ENCODE measurements at regions not wholly inside any gene's neighbourhood (a gene's known extent, or its start where the extent isn't known, plus 50 kb on each side); places are given as distances from the start of the nearest gene placed in this dataset.

GRCh38 chr11:15750535-15751308 is 605.6 kb downstream of the SOX6 start:
- Histone ChIP-seq H3K27ac (no peak overlapping the region), H3K27me3 (no peaks in the 10 kb centered on the region), H3K36me3 (no peaks in the 10 kb centered on the region), H3K4me3 (no peak overlapping the region), H3K4me1 (no peaks in the 10 kb centered on the region), H3K9me3 (no peaks in the 10 kb centered on the region)
- intact Hi-C loops (cut with DNase I): no loop called here
- WGBS (ENCODE audit: insufficient coverage, low coverage, low lambda C conversion rate, missing lambda C conversion rate): 72% methylated on average over 7 of the region's 11 CpGs
- DNase-seq (no peak), ATAC-seq (no peak)
- TF ChIP-seq POLR2A (IDR thresholded peaks at IDR 0.05): no peak
- TF ChIP-seq, protein P1, sequence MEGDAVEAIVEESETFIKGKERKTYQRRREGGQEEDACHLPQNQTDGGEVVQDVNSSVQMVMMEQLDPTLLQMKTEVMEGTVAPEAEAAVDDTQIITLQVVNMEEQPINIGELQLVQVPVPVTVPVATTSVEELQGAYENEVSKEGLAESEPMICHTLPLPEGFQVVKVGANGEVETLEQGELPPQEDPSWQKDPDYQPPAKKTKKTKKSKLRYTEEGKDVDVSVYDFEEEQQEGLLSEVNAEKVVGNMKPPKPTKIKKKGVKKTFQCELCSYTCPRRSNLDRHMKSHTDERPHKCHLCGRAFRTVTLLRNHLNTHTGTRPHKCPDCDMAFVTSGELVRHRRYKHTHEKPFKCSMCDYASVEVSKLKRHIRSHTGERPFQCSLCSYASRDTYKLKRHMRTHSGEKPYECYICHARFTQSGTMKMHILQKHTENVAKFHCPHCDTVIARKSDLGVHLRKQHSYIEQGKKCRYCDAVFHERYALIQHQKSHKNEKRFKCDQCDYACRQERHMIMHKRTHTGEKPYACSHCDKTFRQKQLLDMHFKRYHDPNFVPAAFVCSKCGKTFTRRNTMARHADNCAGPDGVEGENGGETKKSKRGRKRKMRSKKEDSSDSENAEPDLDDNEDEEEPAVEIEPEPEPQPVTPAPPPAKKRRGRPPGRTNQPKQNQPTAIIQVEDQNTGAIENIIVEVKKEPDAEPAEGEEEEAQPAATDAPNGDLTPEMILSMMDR (IDR thresholded peaks at IDR 0.05): no peak

GRCh38 chr11:15754221-15754620 is 602.1 kb downstream of the SOX6 start:
- H3K27me3 ChIP-seq: no peaks in the 10 kb centered on the region
- intact Hi-C loops (cut with DNase I): no loop called here
- WGBS (ENCODE audit: insufficient coverage, low coverage, low lambda C conversion rate, missing lambda C conversion rate): 32% methylated on average over 1 of the region's 1 CpG
- DNase-seq (no peak), ATAC-seq (no peak)
- TF ChIP-seq POLR2A (IDR thresholded peaks at IDR 0.05): no peak
- TF ChIP-seq, protein P1 (IDR thresholded peaks at IDR 0.05): no peak
- H3K4me3 ChIP-seq: no peak overlapping the region
- H3K9me3 ChIP-seq: no peaks in the 10 kb centered on the region
- H3K27ac ChIP-seq: no peak overlapping the region
- no peaks in the 10 kb centered on the region for H3K36me3 ChIP-seq
- H3K4me1 ChIP-seq: no peaks in the 10 kb centered on the region

DNA sequence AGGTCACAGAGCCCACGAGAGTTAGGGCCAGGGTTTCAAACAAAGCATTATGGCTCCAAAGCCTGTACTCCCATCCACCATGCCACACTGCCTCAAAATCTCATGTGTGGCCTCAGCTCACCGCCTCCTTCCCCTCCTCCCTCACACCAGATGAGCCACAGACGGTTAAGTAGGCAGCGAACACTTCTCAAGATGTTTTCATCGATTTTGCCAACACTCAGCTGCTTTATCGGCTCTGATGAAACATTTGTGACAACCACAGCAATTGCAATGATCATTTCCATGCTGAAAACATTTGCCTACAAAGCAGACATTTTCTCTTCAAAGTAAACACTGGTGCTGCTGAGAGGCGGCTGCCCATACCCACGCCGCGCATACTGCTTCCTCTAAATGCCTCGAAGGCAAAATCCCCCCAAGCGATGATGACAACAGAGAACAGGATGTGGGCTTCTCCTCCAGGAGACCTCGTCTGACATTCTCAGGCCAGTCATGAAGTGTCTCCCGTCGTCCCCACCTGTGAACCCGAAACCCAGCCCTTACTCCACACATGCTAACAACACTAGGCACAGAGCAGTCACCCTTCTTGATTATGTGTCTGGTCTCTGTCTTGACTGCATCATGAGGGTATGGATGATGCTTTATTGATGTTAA is 599.2 kb downstream of the SOX6 start:
- Histone ChIP-seq H3K27me3 (no peaks in the 10 kb centered on the region), H3K27ac (no peak overlapping the region), H3K36me3 (no peaks in the 10 kb centered on the region), H3K4me1 (no peaks in the 10 kb centered on the region), H3K9me3 (no peaks in the 10 kb centered on the region), H3K4me3 (no peak overlapping the region)
- no peak for TF ChIP-seq POLR2A (IDR thresholded peaks at IDR 0.05)
- ATAC-seq (no peak), DNase-seq (no peak)
- intact Hi-C loops (cut with DNase I): no loop called here
- WGBS (ENCODE audit: insufficient coverage, low coverage, low lambda C conversion rate, missing lambda C conversion rate): 75% methylated on average over 16 of the region's 16 CpGs

DNA sequence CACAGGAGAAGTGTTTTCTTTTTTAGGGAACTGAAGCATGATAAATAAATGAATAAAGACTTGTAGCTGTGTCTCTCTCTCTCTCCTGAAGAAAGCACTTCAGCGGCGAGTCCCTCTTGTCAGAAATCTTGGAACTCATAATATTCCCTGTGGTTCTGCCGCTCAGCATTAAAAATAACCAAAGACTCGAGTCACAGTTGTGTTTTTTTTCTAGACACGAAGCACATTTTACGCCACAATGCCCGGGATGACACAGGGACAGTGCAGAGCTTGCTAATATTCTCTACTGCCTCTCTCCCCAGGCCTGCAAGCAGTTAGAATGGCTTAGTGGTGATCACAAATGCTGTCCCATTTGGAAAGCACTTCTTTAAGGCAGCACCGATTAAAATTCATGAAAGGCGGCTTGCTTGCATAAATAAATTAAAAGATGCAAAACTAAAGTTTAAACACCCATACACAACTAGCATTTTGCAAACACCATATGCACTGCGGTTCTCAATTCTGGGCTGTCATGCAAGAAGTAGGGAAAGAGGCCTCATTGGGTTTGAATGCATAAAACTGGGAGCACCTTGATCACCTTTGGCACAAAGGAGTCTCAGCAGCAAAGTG is 597.4 kb downstream of the SOX6 start:
- DNase-seq: no peak
- intact Hi-C loops (cut with DNase I): no loop called here
- Histone ChIP-seq H3K36me3 (no peaks in the 10 kb centered on the region), H3K27ac (no peak overlapping the region), H3K9me3 (no peaks in the 10 kb centered on the region), H3K27me3 (no peaks in the 10 kb centered on the region), H3K4me3 (no peak overlapping the region), H3K4me1 (no peaks in the 10 kb centered on the region)
- ATAC-seq: no peak
- WGBS (ENCODE audit: insufficient coverage, low coverage, low lambda C conversion rate, missing lambda C conversion rate): 85% methylated on average over 10 of the region's 10 CpGs
- no peak for TF ChIP-seq POLR2A (IDR thresholded peaks at IDR 0.05)
- TF ChIP-seq, protein P1 (IDR thresholded peaks at IDR 0.05): no peak

- H3K27me3 ChIP-seq: no peaks in the 10 kb centered on the region
- WGBS (ENCODE audit: insufficient coverage, low coverage, low lambda C conversion rate, missing lambda C conversion rate): 80% methylated on average over 4 of the region's 4 CpGs
- intact Hi-C loops (cut with DNase I): no loop called here
- no peaks in the 10 kb centered on the region for H3K36me3 ChIP-seq
- ATAC-seq: no peak
- no peaks in the 10 kb centered on the region for H3K9me3 ChIP-seq
- DNase-seq: no peak
- H3K4me3 ChIP-seq: no peak overlapping the region
- TF ChIP-seq POLR2A (IDR thresholded peaks at IDR 0.05): no peak
- TF ChIP-seq, protein P1 (IDR thresholded peaks at IDR 0.05): no peak
- no peak overlapping the region for H3K27ac ChIP-seq
- H3K4me1 ChIP-seq: no peaks in the 10 kb centered on the region
These were observed 595.1 kb downstream of the SOX6 start for GRCh38 chr11:15761235-15761634.

Measured in right lobe of liver (tissue), 6 donors.